ENCODE measurements at regions not wholly inside any gene's neighbourhood (a gene's known extent, or its start where the extent isn't known, plus 50 kb on each side); places are given as distances from the start of the nearest gene placed in this dataset.

DNA sequence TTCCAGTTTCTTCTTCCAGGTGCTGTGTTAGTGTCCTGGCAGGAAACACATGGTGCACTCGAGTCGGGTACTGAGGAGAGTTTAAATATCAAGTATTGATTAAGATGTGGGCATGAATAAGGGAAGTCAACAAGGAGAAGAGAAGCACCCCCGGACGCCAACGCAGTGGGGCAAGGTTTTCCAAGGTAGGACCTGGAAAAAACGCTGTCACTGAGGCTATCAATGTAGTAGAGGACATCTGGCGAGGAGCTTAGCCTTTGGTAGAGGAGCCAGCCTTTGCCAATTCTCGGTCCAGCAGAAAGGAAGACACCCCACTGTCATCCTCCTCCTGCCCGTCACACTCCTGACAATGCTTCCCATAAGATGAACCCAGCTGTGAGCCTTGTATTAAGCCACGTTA is 159.6 kb downstream of the TEX36 start:
- FAIRE-seq (no peak), DNase-seq (ENCODE audit: low read depth, low spot score) (no peak)
- Histone ChIP-seq H2AFZ (ENCODE audit: low read depth, low read length) (no peak overlapping the region), H4K20me1 (replicated peaks; ENCODE audit: control insufficient read depth, extremely low read depth, insufficient read depth, low read length) (no peaks in the 10 kb centered on the region), H3K27ac (ENCODE audit: insufficient read depth, low read depth, low read length) (no peak overlapping the region), H3K9me3 (replicated peaks; ENCODE audit: control insufficient read depth, insufficient read depth, low read length) (no peaks in the 10 kb centered on the region), H3K4me3 (replicated peaks in 1 of 3; ENCODE audit: insufficient read depth in 1 of 3, low read depth in 1 of 3, low read length in 3 of 3) (no peak overlapping the region), H3K79me2 (ENCODE audit: control insufficient read depth, insufficient read depth, low read length) (no peaks in the 10 kb centered on the region), H3K4me1 (ENCODE audit: control insufficient read depth, extremely low read depth, insufficient read depth, low read length) (no peaks in the 10 kb centered on the region), H3K27me3 (ENCODE audit: control insufficient read depth in 2 of 2, insufficient read depth in 2 of 2, low read length in 2 of 2) (peaks cover 0 to 2% of the 10 kb centered on the region in 2 experiments), H3K4me2 (ENCODE audit: insufficient read depth, low read length) (no peak overlapping the region), H3K36me3 (ENCODE audit: control insufficient read depth in 2 of 2, extremely low read depth in 1 of 2, insufficient read depth in 2 of 2, low read length in 2 of 2) (no peaks in the 10 kb centered on the region), H3K9me1 (replicated peaks; ENCODE audit: control insufficient read depth, extremely low read depth, insufficient read depth, low read length) (no peaks in the 10 kb centered on the region), H3K9ac (replicated peaks; ENCODE audit: extremely low read depth, insufficient read depth, low read length) (no peak overlapping the region)
- intact Hi-C loops (cut with micrococcal nuclease) = no loop called here
- CTCF ChIA-PET = interaction anchor here (2.2 kb wide), 1 partner anchor 10 kb away, joined by 10 read pairs; no protein-coding TSS in a partner anchor
- dilution Hi-C loops (cut with MboI; ENCODE audit: extremely low pct_ligation_motif_present, low sequenced_read_pairs) = no loop called here
- no TSS peak for BruUV-seq (replicated peaks)
- POLR2A ChIA-PET = no interaction called here
- TF ChIP-seq GATA2 (IDR thresholded peaks at IDR 0.05; ENCODE audit: insufficient read depth, insufficient read length, low read depth, low read length) (no peak), POLR2A (IDR thresholded peaks at IDR 0.05; ENCODE audit: low read depth, low read length) (no peak), MAX (IDR thresholded peaks at IDR 0.05; ENCODE audit: insufficient read depth, insufficient read length) (no peak), FOS (IDR thresholded peaks at IDR 0.05; ENCODE audit: borderline replicate concordance, insufficient read depth, low read length) (no peak), POLR2AphosphoS5 (IDR thresholded peaks at IDR 0.05; ENCODE audit: insufficient read depth, low read depth, low read length) (no peak), EZH2 (IDR thresholded peaks at IDR 0.05; ENCODE audit: borderline replicate concordance, low read depth, low read length, severe bottlenecking) (no peak), MYC (IDR thresholded peaks at IDR 0.05; ENCODE audit: low read depth, low read length) (no peak), JUN (IDR thresholded peaks at IDR 0.05; ENCODE audit: borderline replicate concordance, insufficient read depth, insufficient read length, low read depth) (no peak)
- TF ChIP-seq, protein P1, sequence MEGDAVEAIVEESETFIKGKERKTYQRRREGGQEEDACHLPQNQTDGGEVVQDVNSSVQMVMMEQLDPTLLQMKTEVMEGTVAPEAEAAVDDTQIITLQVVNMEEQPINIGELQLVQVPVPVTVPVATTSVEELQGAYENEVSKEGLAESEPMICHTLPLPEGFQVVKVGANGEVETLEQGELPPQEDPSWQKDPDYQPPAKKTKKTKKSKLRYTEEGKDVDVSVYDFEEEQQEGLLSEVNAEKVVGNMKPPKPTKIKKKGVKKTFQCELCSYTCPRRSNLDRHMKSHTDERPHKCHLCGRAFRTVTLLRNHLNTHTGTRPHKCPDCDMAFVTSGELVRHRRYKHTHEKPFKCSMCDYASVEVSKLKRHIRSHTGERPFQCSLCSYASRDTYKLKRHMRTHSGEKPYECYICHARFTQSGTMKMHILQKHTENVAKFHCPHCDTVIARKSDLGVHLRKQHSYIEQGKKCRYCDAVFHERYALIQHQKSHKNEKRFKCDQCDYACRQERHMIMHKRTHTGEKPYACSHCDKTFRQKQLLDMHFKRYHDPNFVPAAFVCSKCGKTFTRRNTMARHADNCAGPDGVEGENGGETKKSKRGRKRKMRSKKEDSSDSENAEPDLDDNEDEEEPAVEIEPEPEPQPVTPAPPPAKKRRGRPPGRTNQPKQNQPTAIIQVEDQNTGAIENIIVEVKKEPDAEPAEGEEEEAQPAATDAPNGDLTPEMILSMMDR (IDR thresholded peaks at IDR 0.05; ENCODE audit: extremely low read depth in 1 of 2, insufficient read depth in 1 of 2, low read depth in 1 of 2, low read length in 2 of 2) = no peak
